Fibroblast of lung (primary cell): ENCODE measurements at regions not wholly inside any gene's neighbourhood (a gene's known extent, or its start where the extent isn't known, plus 50 kb on each side); places are given as distances from the start of the nearest gene placed in this dataset.

ENCODE experiments used
- DNase-seq, 2 donors: peaks; one replicate each; pipeline versions ENCODE4 v3.0.0 to v3.0.0-alpha.2; 2010; ENCODE audit warnings: low read depth in 2 of 2
- H2AFZ ChIP-seq: 2 replicates; pipeline ENCODE4 v1.5.1; 2012; ENCODE audit warnings: low read length, control low read depth, inconsistent platforms
- H3K27ac ChIP-seq: 2 replicates; pipeline ENCODE4 v1.5.1; 2011; ENCODE audit warnings: low read length, control low read depth; ENCODE audit not compliant: insufficient read depth
- H3K27me3 ChIP-seq: 2 replicates; pipeline ENCODE4 v1.5.1; 2011; ENCODE audit warnings: mild to moderate bottlenecking, low read length; ENCODE audit not compliant: control insufficient read depth, insufficient read depth
- H3K36me3 ChIP-seq: 2 replicates; pipeline ENCODE4 v1.5.1; 2011; ENCODE audit warnings: low read length; ENCODE audit not compliant: control insufficient read depth, insufficient read depth
- H3K4me1 ChIP-seq: 2 replicates; pipeline ENCODE4 v1.5.1; 2011; ENCODE audit warnings: low read length; ENCODE audit not compliant: control insufficient read depth, insufficient read depth; ENCODE audit errors: extremely low read depth
- H3K4me2 ChIP-seq: 2 replicates; pipeline ENCODE4 v1.5.1; 2011; ENCODE audit warnings: low read length, control low read depth; ENCODE audit not compliant: insufficient read depth; ENCODE audit errors: extremely low read depth
- H3K4me3 ChIP-seq, 4 experiments: fragments of 200-600 bp in 1 of 4; sonication (generic) in 1 of 4; replicated peaks in 1 of 4; 2 replicates each; pipeline ENCODE4 v1.5.1; 2011 to 2016; ENCODE audit warnings: low read length in 4 of 4, low read depth in 3 of 4, mild to moderate bottlenecking in 3 of 4, control low read depth in 2 of 4, inconsistent platforms in 1 of 4, mixed read lengths in 1 of 4; ENCODE audit not compliant: insufficient read depth in 1 of 4; ENCODE audit errors: control extremely low read depth in 1 of 4
- H3K79me2 ChIP-seq: 2 replicates; pipeline ENCODE4 v1.5.1; 2012; ENCODE audit warnings: mild to moderate bottlenecking, low read length, inconsistent platforms; ENCODE audit not compliant: control insufficient read depth, insufficient read depth
- H3K9ac ChIP-seq: 2 replicates; pipeline ENCODE4 v1.5.1; 2011; ENCODE audit warnings: mild to moderate bottlenecking, low read length, control low read depth; ENCODE audit not compliant: insufficient read depth
- H3K9me3 ChIP-seq: 2 replicates; pipeline ENCODE4 v1.5.1; 2012; ENCODE audit warnings: low read depth, low read length; ENCODE audit not compliant: control insufficient read depth, insufficient read depth
- H4K20me1 ChIP-seq: 2 replicates; pipeline ENCODE4 v1.5.1; 2011; ENCODE audit warnings: low read length; ENCODE audit not compliant: control insufficient read depth, insufficient read depth; ENCODE audit errors: extremely low read depth
- CTCF ChIP-seq, 2 donors: IDR thresholded peaks in 1 of 2; conservative IDR thresholded peaks in 1 of 2; 1 replicate in 1 of 2; 2 replicates in 1 of 2; pipeline ENCODE4 v1.5.1; 2011 to 2012; ENCODE audit warnings: low read length in 2 of 2, control low read depth in 1 of 2, inconsistent platforms in 1 of 2, low read depth in 1 of 2, mild to moderate bottlenecking in 1 of 2
- EZH2 ChIP-seq: IDR thresholded peaks from 2 replicates; pipeline ENCODE4 v1.5.1; 2012; ENCODE audit warnings: low read length, control low read depth, mild to moderate bottlenecking; ENCODE audit errors: missing control alignments

- Histone ChIP-seq H3K4me3 (no peak overlapping the region), H3K79me2 (no peaks in the 10 kb centered on the region), H3K27ac (no peak overlapping the region), H3K27me3 (peaks cover 5% of the 10 kb centered on the region), H2AFZ (no peak overlapping the region), H3K4me2 (no peak overlapping the region), H3K9ac (no peak overlapping the region), H3K4me1 (no peaks in the 10 kb centered on the region), H3K36me3 (no peaks in the 10 kb centered on the region), H4K20me1 (no peaks in the 10 kb centered on the region), H3K9me3 (no peaks in the 10 kb centered on the region)
- TF ChIP-seq CTCF (conservative IDR thresholded peaks at IDR 0.05 in 1 of 2, IDR thresholded peaks at IDR 0.05 in 1 of 2; ENCODE audit: low read depth in 1 of 2, low read length in 2 of 2) (no peak), EZH2 (no peak)
- no peak for DNase-seq
These were observed 78.2 kb upstream of the TARDBP start for GRCh38 chr1:10934150-10934818.

- no peak for DNase-seq
- TF ChIP-seq EZH2: no peak
- no peak for TF ChIP-seq CTCF (conservative IDR thresholded peaks at IDR 0.05 in 1 of 2, IDR thresholded peaks at IDR 0.05 in 1 of 2; ENCODE audit: low read depth in 1 of 2, low read length in 2 of 2)
- Histone ChIP-seq H3K9ac (no peak overlapping the region), H3K36me3 (no peaks in the 10 kb centered on the region), H3K4me1 (no peaks in the 10 kb centered on the region), H3K79me2 (no peaks in the 10 kb centered on the region), H4K20me1 (no peaks in the 10 kb centered on the region), H3K27me3 (peaks cover 6% of the 10 kb centered on the region), H3K27ac (no peak overlapping the region), H3K4me2 (no peak overlapping the region), H3K4me3 (no peak overlapping the region), H2AFZ (no peak overlapping the region), H3K9me3 (no peaks in the 10 kb centered on the region)
These were observed 77.2 kb upstream of the TARDBP start for GRCh38 chr1:10935246-10935645.

- no peak overlapping the region for H2AFZ ChIP-seq
- H4K20me1 ChIP-seq: no peaks in the 10 kb centered on the region
- H3K9me3 ChIP-seq: no peaks in the 10 kb centered on the region
- H3K27me3 ChIP-seq: peaks cover 6% of the 10 kb centered on the region
- H3K4me2 ChIP-seq: no peak overlapping the region
- TF ChIP-seq CTCF (conservative IDR thresholded peaks at IDR 0.05 in 1 of 2, IDR thresholded peaks at IDR 0.05 in 1 of 2; ENCODE audit: low read depth in 1 of 2, low read length in 2 of 2) (no peak), EZH2 (no peak)
- no peak overlapping the region for H3K4me3 ChIP-seq
- no peak overlapping the region for H3K27ac ChIP-seq
- H3K79me2 ChIP-seq: no peaks in the 10 kb centered on the region
- no peak overlapping the region for H3K9ac ChIP-seq
- no peak for DNase-seq
- no peaks in the 10 kb centered on the region for H3K4me1 ChIP-seq
- H3K36me3 ChIP-seq: no peaks in the 10 kb centered on the region
These were observed 76.7 kb upstream of the TARDBP start for GRCh38 chr1:10935724-10936123.
